ENCODE measurements at regions not wholly inside any gene's neighbourhood (a gene's known extent, or its start where the extent isn't known, plus 50 kb on each side); places are given as distances from the start of the nearest gene placed in this dataset.

DNA sequence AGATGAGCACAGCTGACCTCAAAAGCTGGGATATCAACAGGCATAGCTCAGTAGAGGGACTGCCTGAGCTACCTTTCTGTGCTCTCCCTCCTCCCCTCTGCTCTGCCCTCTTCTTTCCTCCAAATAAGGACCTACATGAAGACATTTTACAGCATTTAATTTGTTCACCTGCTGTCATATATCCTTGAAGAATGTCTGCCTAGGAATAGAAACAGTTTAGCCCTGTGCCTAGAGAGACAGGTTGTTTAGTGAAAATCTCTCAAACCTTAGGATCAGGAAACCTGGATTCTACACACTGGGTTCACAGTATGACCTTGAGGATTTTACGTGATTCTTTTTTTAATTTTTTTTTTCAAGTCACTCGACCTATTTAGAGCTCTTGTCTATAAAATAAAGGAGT lies 213.0 kb upstream of the SETBP1 start:
- no peaks in the 10 kb centered on the region for H3K36me3 ChIP-seq (replicated peaks)
- no peak for DNase-seq
- H3K4me3 ChIP-seq (ENCODE audit: low read depth, low read length), result no peak overlapping the region
- H3K27me3 ChIP-seq (replicated peaks), result no peaks in the 10 kb centered on the region
- in situ Hi-C loops (cut with HindIII; ENCODE audit: low pct_ligation_motif_present, low sequenced_read_pairs), result no loop called here
- no peak overlapping the region for H3K27ac ChIP-seq
- TF ChIP-seq, protein P1, sequence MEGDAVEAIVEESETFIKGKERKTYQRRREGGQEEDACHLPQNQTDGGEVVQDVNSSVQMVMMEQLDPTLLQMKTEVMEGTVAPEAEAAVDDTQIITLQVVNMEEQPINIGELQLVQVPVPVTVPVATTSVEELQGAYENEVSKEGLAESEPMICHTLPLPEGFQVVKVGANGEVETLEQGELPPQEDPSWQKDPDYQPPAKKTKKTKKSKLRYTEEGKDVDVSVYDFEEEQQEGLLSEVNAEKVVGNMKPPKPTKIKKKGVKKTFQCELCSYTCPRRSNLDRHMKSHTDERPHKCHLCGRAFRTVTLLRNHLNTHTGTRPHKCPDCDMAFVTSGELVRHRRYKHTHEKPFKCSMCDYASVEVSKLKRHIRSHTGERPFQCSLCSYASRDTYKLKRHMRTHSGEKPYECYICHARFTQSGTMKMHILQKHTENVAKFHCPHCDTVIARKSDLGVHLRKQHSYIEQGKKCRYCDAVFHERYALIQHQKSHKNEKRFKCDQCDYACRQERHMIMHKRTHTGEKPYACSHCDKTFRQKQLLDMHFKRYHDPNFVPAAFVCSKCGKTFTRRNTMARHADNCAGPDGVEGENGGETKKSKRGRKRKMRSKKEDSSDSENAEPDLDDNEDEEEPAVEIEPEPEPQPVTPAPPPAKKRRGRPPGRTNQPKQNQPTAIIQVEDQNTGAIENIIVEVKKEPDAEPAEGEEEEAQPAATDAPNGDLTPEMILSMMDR (IDR thresholded peaks at IDR 0.05; ENCODE audit: low read depth, low read length, missing control alignments), result no peak

GRCh38 chr18:44473394-44474066 lies 207.2 kb upstream of the SETBP1 start:
- Histone ChIP-seq H3K27ac (no peak overlapping the region), H3K36me3 (replicated peaks) (no peaks in the 10 kb centered on the region), H3K27me3 (replicated peaks) (no peaks in the 10 kb centered on the region), H3K4me3 (ENCODE audit: low read depth, low read length) (no peak overlapping the region)
- TF ChIP-seq, protein P1 (IDR thresholded peaks at IDR 0.05; ENCODE audit: low read depth, low read length, missing control alignments), result no peak
- in situ Hi-C loops (cut with HindIII; ENCODE audit: low pct_ligation_motif_present, low sequenced_read_pairs), result no loop called here
- peak; percentile 5 for DNase-seq

DNA sequence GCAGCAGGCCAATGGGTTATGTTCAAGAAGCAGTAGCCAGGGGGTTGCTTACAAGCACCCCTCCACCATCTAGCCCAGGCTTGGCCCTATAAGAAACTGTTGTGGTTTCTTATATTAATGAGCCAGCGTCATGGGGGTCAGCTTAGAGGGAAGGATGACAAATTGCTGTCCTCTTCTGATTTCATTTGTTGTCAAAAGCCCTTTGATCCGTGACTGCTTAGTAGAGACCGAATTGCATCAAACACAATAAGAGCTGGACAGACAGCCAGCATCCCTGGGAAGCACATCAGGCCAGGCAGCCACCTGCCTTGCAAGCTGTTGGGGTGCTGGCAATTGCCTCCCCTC lies 206.6 kb upstream of the SETBP1 start:
- Histone ChIP-seq H3K27me3 (replicated peaks) (no peaks in the 10 kb centered on the region), H3K4me3 (ENCODE audit: low read depth, low read length) (no peak overlapping the region), H3K36me3 (replicated peaks) (no peaks in the 10 kb centered on the region), H3K27ac (no peak overlapping the region)
- TF ChIP-seq, protein P1 (IDR thresholded peaks at IDR 0.05; ENCODE audit: low read depth, low read length, missing control alignments), result no peak
- DNase-seq, result no peak
- in situ Hi-C loops (cut with HindIII; ENCODE audit: low pct_ligation_motif_present, low sequenced_read_pairs), result no loop called here

- no peak overlapping the region for H3K4me3 ChIP-seq (ENCODE audit: low read depth, low read length)
- H3K27ac ChIP-seq, result no peak overlapping the region
- H3K36me3 ChIP-seq (replicated peaks), result no peaks in the 10 kb centered on the region
- in situ Hi-C loops (cut with HindIII; ENCODE audit: low pct_ligation_motif_present, low sequenced_read_pairs), result no loop called here
- TF ChIP-seq, protein P1 (IDR thresholded peaks at IDR 0.05; ENCODE audit: low read depth, low read length, missing control alignments), result no peak
- DNase-seq, result no peak
- H3K27me3 ChIP-seq (replicated peaks), result no peaks in the 10 kb centered on the region
Observed at GRCh38 chr18:44474591-44474990, 206.1 kb upstream of the SETBP1 start.

DNA sequence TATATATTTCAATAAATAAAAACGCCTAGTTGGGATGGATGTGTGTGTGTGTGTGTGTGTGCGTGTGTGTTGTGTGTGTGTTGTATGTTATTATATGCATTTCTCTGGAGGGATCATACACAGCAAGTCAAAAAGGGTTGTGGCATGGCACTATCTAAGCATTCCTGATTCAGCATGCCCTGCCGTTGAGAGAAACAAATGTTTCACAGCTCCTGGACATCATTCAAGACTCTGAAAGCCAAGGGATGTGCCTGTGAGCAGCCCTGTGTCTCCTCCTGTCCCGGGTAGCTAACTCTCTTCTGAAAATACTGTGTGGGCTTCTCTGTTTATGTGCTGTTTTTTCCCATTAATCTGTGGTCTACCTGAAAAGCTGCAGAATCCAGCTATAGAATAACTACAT lies 197.9 kb upstream of the SETBP1 start:
- no peaks in the 10 kb centered on the region for H3K27me3 ChIP-seq (replicated peaks)
- H3K27ac ChIP-seq, result no peak overlapping the region
- DNase-seq, result no peak
- in situ Hi-C loops (cut with HindIII; ENCODE audit: low pct_ligation_motif_present, low sequenced_read_pairs), result no loop called here
- TF ChIP-seq, protein P1 (IDR thresholded peaks at IDR 0.05; ENCODE audit: low read depth, low read length, missing control alignments), result no peak
- H3K36me3 ChIP-seq (replicated peaks), result no peaks in the 10 kb centered on the region
- H3K4me3 ChIP-seq (ENCODE audit: low read depth, low read length), result no peak overlapping the region

DNA sequence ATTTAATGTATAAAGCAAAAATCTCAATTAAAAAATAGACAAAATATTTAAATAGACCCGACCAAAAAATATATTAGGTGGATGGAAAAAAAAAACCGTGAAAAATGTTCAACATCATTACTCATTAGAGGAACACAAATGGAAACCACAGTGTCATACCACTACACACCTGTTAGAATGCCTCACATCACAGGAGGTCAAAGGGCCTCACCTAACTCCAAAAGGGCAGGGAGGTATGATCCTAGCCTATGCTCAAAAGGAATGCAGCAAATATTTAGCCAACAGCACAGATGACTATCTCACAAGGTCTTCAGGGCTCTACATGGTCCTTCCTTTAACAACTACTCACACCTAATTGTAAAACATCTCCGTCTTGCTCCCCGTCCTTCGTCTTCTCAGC lies 185.5 kb upstream of the SETBP1 start:
- H3K27ac ChIP-seq, result no peak overlapping the region

More for the DNA sequence above, 185.5 kb upstream of the SETBP1 start:
- Histone ChIP-seq H3K4me3 (ENCODE audit: low read depth, low read length) (no peak overlapping the region), H3K36me3 (replicated peaks) (no peaks in the 10 kb centered on the region), H3K27me3 (replicated peaks) (no peaks in the 10 kb centered on the region)
- in situ Hi-C loops (cut with HindIII; ENCODE audit: low pct_ligation_motif_present, low sequenced_read_pairs), result no loop called here
- DNase-seq, result no peak
- TF ChIP-seq, protein P1 (IDR thresholded peaks at IDR 0.05; ENCODE audit: low read depth, low read length, missing control alignments), result no peak

Data from brain microvascular endothelial cell (primary cell).